ENCODE measurements at regions not wholly inside any gene's neighbourhood (a gene's known extent, or its start where the extent isn't known, plus 50 kb on each side); places are given as distances from the start of the nearest gene placed in this dataset.
A peak's percentile ranks its signal among the peaks of the same experiment; 100 is the strongest.

DNA sequence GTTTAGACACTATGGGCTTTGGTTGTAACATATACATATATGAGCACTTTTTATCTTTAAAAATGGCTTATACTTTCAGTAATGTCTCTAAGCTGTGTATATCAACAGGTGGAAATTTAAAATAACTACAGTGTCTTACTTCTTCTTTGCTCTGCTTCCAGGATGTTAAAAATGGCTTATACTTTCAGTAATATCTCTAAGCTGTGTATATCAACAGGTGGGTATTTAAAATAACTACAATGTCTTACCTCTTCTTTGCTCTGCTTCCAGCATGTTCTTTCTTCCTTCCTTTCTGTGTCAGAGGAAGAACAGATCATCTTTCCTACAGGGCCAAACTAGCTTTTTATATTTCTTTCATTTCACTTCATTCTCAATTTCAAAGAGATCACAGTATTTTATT, 689.6 kb downstream of the EPHA4 start:
- no peak for DNase-seq

DNA sequence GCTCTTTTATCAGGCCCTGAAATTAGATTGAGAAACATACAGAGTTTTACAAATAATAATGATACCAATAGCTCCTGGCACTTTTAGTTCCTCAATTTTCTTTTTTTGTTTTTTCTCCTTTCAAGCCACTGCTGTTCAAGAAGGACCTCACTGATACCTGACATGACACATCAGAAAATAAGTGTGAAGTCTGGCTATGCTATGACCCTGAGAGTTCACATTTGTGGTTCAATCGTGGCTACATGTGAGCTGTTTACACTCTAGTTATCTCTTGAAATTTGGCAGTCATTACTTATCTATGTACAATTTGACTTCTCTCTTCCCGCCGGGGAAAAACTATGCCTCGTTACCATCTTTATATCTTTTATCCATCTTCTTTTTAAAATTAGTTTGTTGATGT, 686.5 kb downstream of the EPHA4 start:
- no peak for DNase-seq

GRCh38 chr2:220887271-220887870, 684.7 kb downstream of the EPHA4 start:
- DNase-seq, result no peak

DNA sequence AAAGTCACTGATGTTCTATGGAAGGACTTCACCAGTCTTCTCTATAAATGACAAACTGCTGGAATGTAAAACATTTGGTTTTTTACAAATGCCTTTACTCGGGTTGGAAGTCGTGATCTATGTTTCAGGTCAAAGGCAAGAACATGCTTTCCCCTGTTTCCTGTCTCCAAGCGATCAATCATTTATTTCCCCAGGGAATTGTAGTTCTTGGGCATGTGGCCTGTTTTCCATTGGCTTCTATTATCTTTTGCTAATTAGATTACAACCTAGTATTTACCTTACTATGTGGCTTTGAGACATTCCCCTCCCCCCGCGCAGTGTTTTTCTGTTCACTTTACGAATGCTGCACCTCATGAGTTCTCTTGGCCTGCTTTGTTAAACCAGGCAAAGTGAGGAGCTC, 684.2 kb downstream of the EPHA4 start:
- no peak for DNase-seq

- no peak for DNase-seq
Observed at GRCh38 chr2:220890931-220891330, 681.2 kb downstream of the EPHA4 start.

GRCh38 chr2:220891405-220891804, 680.7 kb downstream of the EPHA4 start:
- peak; percentile 73 for DNase-seq

GRCh38 chr2:220892018-220892634, 680.0 kb downstream of the EPHA4 start:
- DNase-seq, result no peak

GRCh38 chr2:220893411-220893810, 678.7 kb downstream of the EPHA4 start:
- DNase-seq, result no peak

GRCh38 chr2:220894069-220894468, 678.0 kb downstream of the EPHA4 start:
- no peak for DNase-seq

DNA sequence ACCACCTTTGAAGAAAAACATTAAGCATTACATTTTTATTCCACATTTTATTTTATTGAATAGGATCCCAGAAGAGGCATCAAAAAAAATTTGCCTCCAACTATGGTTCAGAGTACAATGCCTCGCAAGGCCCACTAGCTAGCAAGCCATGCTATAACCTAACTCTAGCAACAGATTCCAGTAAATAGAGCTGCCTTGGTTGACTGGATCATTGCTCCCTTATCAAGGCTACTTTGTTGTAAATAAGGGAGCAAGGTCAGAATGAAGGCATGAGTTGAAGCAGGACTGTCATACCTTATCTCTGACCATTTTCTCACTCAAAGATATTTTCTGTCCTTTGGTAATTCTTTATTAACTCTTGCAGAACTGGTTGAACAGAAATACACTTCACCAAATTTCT, 672.6 kb downstream of the EPHA4 start:
- no peak for DNase-seq

GRCh38 chr2:220904015-220904414, 668.1 kb downstream of the EPHA4 start:
- DNase-seq, result no peak

- no peak for DNase-seq
Observed at GRCh38 chr2:220913384-220913783, 658.7 kb downstream of the EPHA4 start.

DNA sequence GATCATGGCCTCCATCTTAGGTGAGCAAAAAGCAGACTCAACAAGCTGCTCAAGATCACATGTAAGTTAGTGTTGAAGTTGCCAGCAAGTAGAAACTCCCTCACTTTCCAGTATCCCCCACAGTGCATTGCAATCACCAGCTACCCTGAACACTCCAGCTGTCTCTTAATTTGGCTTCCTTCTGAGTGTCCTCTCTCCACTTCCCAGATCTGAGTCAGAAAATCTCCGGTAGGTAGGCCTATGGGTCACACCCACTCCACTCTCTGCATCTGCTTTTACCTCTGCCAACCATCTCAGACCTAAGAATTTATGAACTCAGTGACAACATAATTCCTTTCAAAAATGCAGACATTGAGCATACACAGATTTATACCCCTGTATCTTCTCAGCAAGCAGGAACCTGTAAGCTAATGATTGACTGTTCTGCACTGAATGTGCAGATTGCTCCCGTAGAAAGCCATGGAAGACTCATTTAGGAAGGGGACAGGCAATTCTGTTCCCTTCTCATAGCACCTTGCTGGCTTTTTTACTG, 656.9 kb downstream of the EPHA4 start:
- DNase-seq, result no peak

DNA sequence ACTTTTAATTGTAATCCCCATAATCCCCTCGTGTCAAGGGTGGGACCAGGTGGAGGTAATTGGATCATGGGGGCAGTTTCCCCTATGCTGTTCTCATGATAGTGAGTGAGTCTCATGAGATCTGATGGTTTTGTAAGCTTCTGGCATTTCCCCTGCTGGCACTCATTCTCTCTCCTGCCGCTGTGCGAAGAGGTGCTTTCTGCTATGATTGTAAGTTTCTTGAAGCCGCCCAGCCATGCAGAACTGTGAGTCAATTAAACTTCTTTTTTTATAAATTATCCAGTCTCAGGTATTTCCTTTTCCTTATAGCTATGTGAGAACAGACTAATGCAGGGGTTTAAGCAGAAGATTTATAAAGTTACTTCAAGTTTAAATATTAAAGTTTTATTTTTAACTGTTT, 655.2 kb downstream of the EPHA4 start:
- no peak for DNase-seq

DNA sequence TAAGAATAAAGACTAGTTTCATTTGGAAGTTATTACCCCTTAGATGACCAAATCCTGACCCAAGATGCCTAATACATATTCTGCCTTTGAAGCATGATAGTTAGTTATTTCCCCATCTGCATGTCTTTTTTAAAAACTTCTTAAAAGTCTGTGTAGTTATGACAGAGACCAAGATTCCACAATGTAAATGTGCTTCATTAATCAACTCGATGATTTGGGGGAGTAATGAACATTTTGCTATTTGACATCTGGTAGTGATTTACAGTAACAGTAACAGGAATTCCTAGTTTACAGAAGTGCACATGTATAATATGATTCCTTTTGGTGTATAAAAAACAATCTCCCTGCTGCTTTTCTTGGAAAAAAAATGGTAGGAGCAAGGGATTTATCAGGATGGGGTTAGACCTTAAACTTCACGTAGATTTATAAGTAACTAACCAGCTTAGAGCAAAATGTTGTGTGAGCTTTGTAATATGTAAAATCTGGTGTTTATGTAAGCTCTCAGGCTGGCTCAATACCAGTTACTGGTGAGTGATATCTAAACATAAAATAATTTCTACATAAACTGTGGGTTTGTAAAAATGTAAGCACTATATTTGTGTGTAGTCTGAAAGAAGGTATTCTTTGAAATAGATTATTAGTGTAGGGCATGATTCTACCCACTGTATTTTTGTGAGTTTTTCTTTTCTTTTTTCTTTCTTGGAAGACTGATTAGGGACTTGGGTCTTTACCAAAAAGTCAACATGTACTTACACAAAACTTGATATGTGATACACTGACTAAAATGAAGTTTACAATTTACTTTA, 641.6 kb downstream of the EPHA4 start:
- no peak for DNase-seq

- no peak for DNase-seq
Observed at GRCh38 chr2:220931491-220931890, 640.6 kb downstream of the EPHA4 start.

- no peak for DNase-seq
Observed at GRCh38 chr2:220932041-220932440, 640.1 kb downstream of the EPHA4 start.

GRCh38 chr2:220935789-220936321, 636.2 kb downstream of the EPHA4 start:
- DNase-seq, result no peak

- no peak for DNase-seq
Observed at GRCh38 chr2:220936641-220937197, 635.4 kb downstream of the EPHA4 start.

DNA sequence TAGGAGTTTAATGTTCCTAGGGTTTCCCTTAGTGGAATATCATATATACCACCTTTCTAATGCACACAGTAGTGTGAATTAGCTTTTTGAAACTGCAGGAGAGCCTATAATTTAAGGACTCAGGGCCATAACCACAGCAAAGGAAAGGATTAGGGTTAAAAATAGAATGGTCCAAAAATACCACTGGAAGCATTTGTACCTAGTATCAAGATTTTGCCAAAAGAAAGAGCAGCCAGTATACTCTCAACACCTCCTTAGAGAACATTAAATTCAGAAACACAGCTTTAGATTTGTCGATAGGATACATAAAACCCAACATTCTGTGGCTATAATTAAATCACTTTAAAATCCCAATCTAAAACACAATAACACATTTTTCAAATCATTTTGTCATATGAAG, 634.9 kb downstream of the EPHA4 start:
- DNase-seq, result no peak

DNA sequence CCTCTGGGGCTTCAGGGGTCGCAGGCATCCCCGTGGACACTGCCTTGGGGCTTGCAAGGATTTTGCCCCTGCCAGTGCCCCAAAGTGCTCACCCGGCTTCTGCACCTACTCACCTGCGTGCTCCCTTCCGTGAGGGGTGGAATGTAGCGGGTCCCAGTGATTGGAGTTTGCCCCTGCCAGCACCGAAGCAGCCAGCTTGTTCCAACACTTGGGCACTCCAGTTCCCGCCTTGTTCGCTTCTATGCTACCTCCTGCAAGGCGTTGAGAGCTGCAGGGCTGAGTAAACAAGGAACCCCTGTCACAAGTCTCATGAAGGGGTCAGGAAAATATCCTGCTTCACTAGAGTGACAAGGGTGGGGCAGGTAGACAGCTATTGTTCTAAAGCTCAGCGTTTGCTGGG, 631.5 kb downstream of the EPHA4 start:
- no peak for DNase-seq

- DNase-seq, result no peak
Observed at GRCh38 chr2:220941683-220942082, 630.4 kb downstream of the EPHA4 start.

- no peak for DNase-seq
Observed at GRCh38 chr2:220946552-220946951, 625.6 kb downstream of the EPHA4 start.

Data from HCEC 1CT (cell line).